ENCODE measurements at regions not wholly inside any gene's neighbourhood (a gene's known extent, or its start where the extent isn't known, plus 50 kb on each side); places are given as distances from the start of the nearest gene placed in this dataset.

DNA sequence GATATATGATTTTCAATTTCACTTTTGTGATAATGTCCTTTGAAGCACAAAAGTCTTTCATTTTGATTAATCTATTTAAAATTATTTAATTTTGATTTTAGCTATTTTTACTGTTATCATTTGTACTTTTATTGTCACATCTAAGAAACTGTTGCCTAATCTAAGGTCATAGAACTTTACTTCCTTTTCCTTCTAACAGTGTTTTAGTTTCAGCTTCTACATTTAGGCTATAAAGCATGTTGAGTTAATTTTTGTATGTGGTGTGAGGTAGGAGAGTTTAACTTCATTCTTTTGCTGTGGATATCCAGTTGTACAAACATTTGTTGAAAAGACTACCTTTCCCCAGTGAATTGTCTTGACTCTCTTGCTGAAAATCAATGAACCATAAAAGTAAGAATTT is 204.5 kb downstream of the TM2D1 start:
- no peak for DNase-seq (ENCODE audit: low spot score)

DNA sequence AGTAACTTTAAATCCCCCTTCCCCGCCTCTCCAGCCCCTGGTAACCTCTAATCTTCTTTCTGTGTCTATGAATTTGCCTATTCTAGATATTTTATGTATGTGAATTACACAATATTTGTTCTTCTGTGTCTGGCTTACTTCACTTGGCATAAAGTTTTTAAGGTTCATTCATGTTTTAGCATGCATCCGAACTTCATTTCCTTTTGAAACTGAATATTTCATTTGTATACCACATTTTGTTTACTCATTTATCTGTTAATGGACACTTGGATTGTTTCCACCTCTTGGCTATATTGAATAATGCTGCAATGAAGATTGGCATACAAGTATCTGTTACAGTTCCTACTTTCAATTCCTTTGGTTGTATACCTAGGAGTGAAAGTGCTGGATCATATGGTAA is 205.3 kb downstream of the TM2D1 start:
- DNase-seq (ENCODE audit: low spot score): no peak

DNA sequence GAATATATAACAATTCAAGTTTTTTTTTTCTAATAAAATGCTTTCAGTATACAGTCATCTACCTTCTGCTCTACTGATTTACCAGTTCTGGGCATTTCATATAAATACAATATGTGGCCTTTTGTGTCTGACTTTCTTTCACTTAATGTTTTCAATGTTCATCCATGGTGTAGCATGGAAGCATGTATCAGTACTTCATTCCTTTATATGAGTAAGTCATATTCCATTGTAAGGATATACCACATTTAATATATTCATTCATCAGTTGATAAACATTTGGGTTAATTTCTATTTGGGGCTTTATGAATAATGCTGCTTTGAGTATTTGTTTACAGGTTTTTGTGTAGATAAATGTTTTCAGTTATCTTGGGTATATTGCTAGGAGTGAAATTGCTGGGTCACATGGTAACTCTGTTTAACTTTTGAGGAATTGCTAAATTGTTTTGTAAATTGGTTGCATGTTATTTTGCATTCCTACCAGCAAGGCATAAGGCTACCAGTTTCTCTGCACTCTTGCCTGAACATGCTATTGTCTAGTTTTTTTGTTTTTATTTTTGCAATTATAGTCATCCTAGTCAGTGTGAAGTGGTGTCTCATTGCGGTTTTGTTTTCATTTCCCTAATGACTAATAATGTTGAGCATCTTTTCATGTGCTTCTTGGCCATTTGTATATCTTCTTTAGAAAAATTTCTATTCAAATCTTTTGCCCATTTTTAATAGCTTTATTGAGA is 206.1 kb downstream of the TM2D1 start:
- DNase-seq (ENCODE audit: low spot score): no peak

- DNase-seq (ENCODE audit: low spot score): no peak
Observed at GRCh38 chr1:61517345-61517744, 207.6 kb downstream of the TM2D1 start.

DNA sequence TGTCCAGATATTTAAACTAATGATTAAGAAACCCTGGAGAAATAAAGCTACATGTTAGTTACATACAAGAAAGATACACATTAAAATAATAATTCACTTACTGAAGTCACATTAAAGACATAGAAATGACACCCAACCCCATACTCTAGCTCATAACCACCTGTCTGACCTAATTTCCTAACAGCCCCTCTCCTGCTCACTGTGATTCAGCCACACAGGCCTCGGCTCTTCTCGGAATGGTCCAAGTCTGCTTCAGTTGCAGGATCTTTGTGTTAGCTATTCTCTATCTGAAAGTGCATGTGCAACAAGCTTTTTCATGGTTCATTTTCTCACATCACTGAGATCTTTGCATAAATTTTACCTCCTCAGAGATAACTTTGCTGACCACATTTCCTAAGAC is 209.8 kb downstream of the TM2D1 start:
- no peak for DNase-seq (ENCODE audit: low spot score)

Data from HuH-7.5 (cell line).